Loucy (cell line): ENCODE measurements at regions not wholly inside any gene's neighbourhood (a gene's known extent, or its start where the extent isn't known, plus 50 kb on each side); places are given as distances from the start of the nearest gene placed in this dataset.

Experiments
- CTCF ChIP-seq: fragments of 200-600 bp; sonication (generic); conservative IDR thresholded peaks from 2 replicates; pipeline ENCODE4 v1.5.1; 2014; ENCODE audit warnings: mild to moderate bottlenecking, antibody characterized with exemption, low read length
- EZH2phosphoT487 ChIP-seq: fragments of 200-600 bp; IDR thresholded peaks from 2 replicates; pipeline ENCODE4 v1.6.1; 2018; ENCODE audit warnings: antibody characterized with exemption, mild to moderate bottlenecking, moderate library complexity, borderline replicate concordance

- TF ChIP-seq CTCF, result no peak
- no peak for TF ChIP-seq EZH2phosphoT487
Observed at GRCh38 chr11:33618351-33618710, 82.3 kb downstream of the C11orf91 start.
